Esophagus (tissue), 2 donors: ENCODE measurements at regions not wholly inside any gene's neighbourhood (a gene's known extent, or its start where the extent isn't known, plus 50 kb on each side); places are given as distances from the start of the nearest gene placed in this dataset.

Source experiments
- H3K27ac ChIP-seq, 2 donors: one replicate each; pipeline ENCODE4 v1.5.1; 2013; ENCODE audit warnings: low read depth in 2 of 2, mild to moderate bottlenecking in 2 of 2, inconsistent platforms in 1 of 2, low read length in 1 of 2, moderate library complexity in 1 of 2
- H3K27me3 ChIP-seq, 2 donors: one replicate each; pipeline ENCODE4 v1.6.1; 2013; ENCODE audit warnings: low read length in 2 of 2, control low read depth in 1 of 2, mild to moderate bottlenecking in 1 of 2; ENCODE audit not compliant: insufficient read depth in 2 of 2, control insufficient read depth in 1 of 2
- H3K36me3 ChIP-seq, 2 donors: one replicate each; pipeline ENCODE4 v1.6.1; 2013; ENCODE audit warnings: low read length in 1 of 2; ENCODE audit not compliant: control insufficient read depth in 2 of 2, insufficient read depth in 2 of 2
- H3K4me1 ChIP-seq, 2 donors: one replicate each; pipeline ENCODE4 v1.6.1; 2013; ENCODE audit warnings: low read length in 1 of 2; ENCODE audit not compliant: control insufficient read depth in 2 of 2, insufficient read depth in 2 of 2
- H3K4me3 ChIP-seq, 2 donors: one replicate each; pipeline ENCODE4 v1.5.1; 2013; ENCODE audit warnings: low read length in 2 of 2, mild to moderate bottlenecking in 2 of 2, low read depth in 1 of 2, moderate library complexity in 1 of 2
- H3K9me3 ChIP-seq, 2 donors: one replicate each; pipeline ENCODE4 v1.6.1; 2013; ENCODE audit warnings: mild to moderate bottlenecking in 2 of 2, low read depth in 1 of 2, low read length in 1 of 2, moderate library complexity in 1 of 2; ENCODE audit not compliant: control insufficient read depth in 2 of 2, insufficient read depth in 1 of 2
- WGBS, 2 donors: extraction: QIAGEN DNeasy Blood & Tissue Kit; methylation state at CpG; one replicate each; pipeline ENCODE4 v1.1.7; 2013; 5-methylcytosine and 5-hydroxymethylcytosine counted together
- donor health status: healthy with polysubstance abuse.
- donor health status: Bipolar disorder and iron deficiency.

DNA sequence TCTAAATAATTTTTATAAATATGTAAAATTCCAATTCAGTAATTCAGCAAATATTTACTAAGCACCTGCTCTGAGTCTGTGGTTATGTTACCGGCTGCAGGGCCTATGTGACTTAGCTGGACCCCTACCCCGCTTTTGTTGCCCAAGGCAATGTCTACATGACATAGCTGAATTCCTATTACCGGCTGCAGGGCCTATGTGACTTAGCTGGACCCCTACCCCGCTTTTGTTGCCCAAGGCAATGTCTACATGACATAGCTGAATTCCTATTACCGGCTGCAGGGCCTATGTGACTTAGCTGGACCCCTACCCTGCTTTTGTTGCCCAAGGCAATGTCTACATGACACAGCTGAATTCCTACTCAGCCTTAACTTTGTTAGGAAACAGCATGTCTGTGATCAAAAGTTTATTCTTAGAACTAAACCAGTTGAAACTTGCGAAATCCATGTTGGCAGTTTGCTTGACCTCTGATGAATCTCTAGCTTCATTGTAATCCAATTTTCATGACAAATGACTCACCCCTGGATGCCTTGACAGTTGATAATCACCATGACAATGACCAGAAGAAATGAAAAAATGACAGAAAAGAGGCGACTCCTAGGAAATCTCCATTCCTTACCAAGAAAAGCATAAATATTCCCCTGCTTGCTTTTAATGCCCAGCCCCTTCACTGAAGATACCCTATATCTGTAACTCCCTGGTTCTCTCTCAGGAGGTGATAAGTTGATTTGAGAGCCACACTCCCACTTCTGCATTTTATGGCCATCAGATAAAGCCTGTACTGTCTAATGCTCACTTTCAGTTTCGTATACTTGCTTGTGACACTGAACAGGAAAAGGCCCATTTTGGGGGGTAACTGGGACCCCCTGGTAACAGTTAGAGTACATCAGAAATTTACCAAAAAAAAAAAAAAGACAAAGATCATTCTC, 148.4 kb upstream of the SYT10 start:
- Histone ChIP-seq H3K27me3 (no peaks in the 10 kb centered on the region), H3K27ac (no peak overlapping the region), H3K9me3 (no peaks in the 10 kb centered on the region), H3K4me3 (no peak overlapping the region), H3K4me1 (no peaks in the 10 kb centered on the region), H3K36me3 (no peaks in the 10 kb centered on the region)
- WGBS, 2 donors: 38 to 45% methylated on average over 8 of the region's 8 CpGs

- Histone ChIP-seq H3K27me3 (peaks cover 0 to 2% of the 10 kb centered on the region in 2 donors), H3K27ac (no peak overlapping the region), H3K9me3 (no peaks in the 10 kb centered on the region), H3K4me3 (no peak overlapping the region), H3K36me3 (no peaks in the 10 kb centered on the region), H3K4me1 (no peaks in the 10 kb centered on the region)
- WGBS, 2 donors: 74 to 81% methylated on average over 4 of the region's 4 CpGs
These were observed 149.2 kb upstream of the SYT10 start for GRCh38 chr12:33588725-33589405.

GRCh38 chr12:33589576-33590114, 150.0 kb upstream of the SYT10 start:
- H3K27me3 ChIP-seq: peaks cover 0 to 3% of the 10 kb centered on the region in 2 donors
- H3K4me3 ChIP-seq: no peak overlapping the region
- 64 to 78% methylated on average over 3 of the region's 3 CpGs for WGBS, 2 donors
- H3K36me3 ChIP-seq: no peaks in the 10 kb centered on the region
- no peaks in the 10 kb centered on the region for H3K9me3 ChIP-seq
- H3K4me1 ChIP-seq: no peaks in the 10 kb centered on the region
- no peak overlapping the region for H3K27ac ChIP-seq

DNA sequence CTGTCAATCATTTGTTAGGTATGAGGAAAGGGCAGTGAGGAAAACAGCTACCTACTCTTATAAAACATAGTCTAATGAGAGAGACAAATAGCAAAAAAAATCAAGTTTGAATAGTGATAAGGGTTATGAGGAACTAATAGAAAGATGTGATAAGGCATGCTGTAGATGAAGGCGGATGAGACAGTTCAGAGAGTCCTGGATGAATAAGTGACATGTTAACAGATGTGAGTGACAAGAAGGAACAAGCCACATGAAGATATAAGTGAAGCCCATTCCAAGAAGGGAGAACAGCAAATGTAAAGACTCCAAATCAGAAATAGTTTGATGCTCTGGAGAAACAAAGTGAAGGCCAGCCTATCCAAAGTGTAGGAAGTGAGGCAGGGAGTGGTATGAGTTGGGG, 154.1 kb upstream of the SYT10 start:
- H3K9me3 ChIP-seq: no peaks in the 10 kb centered on the region
- H3K4me1 ChIP-seq: no peaks in the 10 kb centered on the region
- peaks cover 0 to 3% of the 10 kb centered on the region in 2 donors for H3K27me3 ChIP-seq
- WGBS, 2 donors: 70 to 76% methylated on average over 1 of the region's 1 CpG
- H3K27ac ChIP-seq: no peak overlapping the region
- no peaks in the 10 kb centered on the region for H3K36me3 ChIP-seq
- H3K4me3 ChIP-seq: no peak overlapping the region

DNA sequence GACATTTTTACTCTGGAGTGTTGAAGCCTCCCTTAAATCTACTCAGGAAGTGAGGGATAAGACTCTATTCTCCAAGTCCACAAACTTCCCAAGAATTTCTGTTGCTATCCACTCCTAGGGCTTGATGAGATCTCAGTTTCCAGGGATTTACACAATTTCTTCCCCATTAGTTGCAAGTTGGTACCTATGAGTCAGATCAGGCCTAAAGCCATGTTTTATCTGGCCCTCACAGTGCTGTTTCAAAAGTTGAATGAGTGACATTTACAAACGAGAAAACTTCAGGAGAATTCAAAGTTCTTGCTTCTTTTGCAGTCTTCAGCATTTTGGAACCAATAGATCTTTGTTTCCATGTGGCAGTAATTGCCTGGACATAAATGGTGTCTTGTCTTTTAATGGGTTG, 156.4 kb upstream of the SYT10 start:
- Histone ChIP-seq H3K4me3 (no peak overlapping the region), H3K36me3 (no peaks in the 10 kb centered on the region), H3K9me3 (no peaks in the 10 kb centered on the region), H3K27ac (no peak overlapping the region), H3K27me3 (peaks cover 0 to 3% of the 10 kb centered on the region in 2 donors), H3K4me1 (no peaks in the 10 kb centered on the region)
- 31 to 33% methylated on average over 1 of the region's 1 CpG for WGBS, 2 donors

GRCh38 chr12:33596814-33597213, 157.2 kb upstream of the SYT10 start:
- Histone ChIP-seq H3K36me3 (no peaks in the 10 kb centered on the region), H3K4me3 (no peak overlapping the region), H3K27me3 (peaks cover 0 to 3% of the 10 kb centered on the region in 2 donors), H3K27ac (no peak overlapping the region), H3K4me1 (no peaks in the 10 kb centered on the region), H3K9me3 (no peaks in the 10 kb centered on the region)
- WGBS, 2 donors: 28 to 33% methylated on average over 5 of the region's 5 CpGs

DNA sequence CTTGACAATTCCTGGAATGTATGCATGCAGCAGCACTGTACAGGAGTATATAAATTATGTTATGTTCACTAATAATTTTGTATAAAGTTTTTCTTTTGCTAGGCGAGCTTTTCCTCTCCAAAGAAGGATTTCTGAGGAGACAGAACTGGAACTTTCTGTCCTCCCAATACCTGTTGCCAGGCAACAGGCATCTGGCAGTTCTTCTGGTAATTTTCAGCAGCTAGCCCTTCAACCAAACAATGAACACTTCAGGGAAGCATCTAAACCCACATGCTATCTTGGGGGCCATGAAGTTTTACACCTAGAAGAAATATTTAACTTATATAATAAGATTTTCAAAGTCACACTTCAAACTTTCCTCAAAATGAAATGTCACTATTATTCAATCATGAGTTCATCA, 162.9 kb upstream of the SYT10 start:
- Histone ChIP-seq H3K27ac (no peak overlapping the region), H3K4me1 (no peaks in the 10 kb centered on the region), H3K9me3 (no peaks in the 10 kb centered on the region), H3K27me3 (no peaks in the 10 kb centered on the region), H3K4me3 (no peak overlapping the region), H3K36me3 (no peaks in the 10 kb centered on the region)
- 34 to 44% methylated on average over 1 of the region's 1 CpG for WGBS, 2 donors

GRCh38 chr12:33605757-33606156, 166.1 kb upstream of the SYT10 start:
- H3K36me3 ChIP-seq: no peaks in the 10 kb centered on the region
- no peak overlapping the region for H3K27ac ChIP-seq
- 30 to 38% methylated on average over 2 of the region's 2 CpGs for WGBS, 2 donors
- H3K4me1 ChIP-seq: no peaks in the 10 kb centered on the region
- H3K9me3 ChIP-seq: no peaks in the 10 kb centered on the region
- H3K27me3 ChIP-seq: no peaks in the 10 kb centered on the region
- no peak overlapping the region for H3K4me3 ChIP-seq

- Histone ChIP-seq H3K4me1 (no peaks in the 10 kb centered on the region), H3K36me3 (no peaks in the 10 kb centered on the region), H3K9me3 (no peaks in the 10 kb centered on the region), H3K4me3 (no peak overlapping the region), H3K27me3 (no peaks in the 10 kb centered on the region), H3K27ac (no peak overlapping the region)
- WGBS, 2 donors: 79 to 83% methylated on average over 4 of the region's 4 CpGs
These were observed 170.3 kb upstream of the SYT10 start for GRCh38 chr12:33609910-33610309.
